ENCODE measurements at regions not wholly inside any gene's neighbourhood (a gene's known extent, or its start where the extent isn't known, plus 50 kb on each side); places are given as distances from the start of the nearest gene placed in this dataset.

- DNase-seq (no peak), ATAC-seq (no peak)
- no peak overlapping the region for H3K27ac ChIP-seq
- no peak for TF ChIP-seq CTCF (IDR thresholded peaks at IDR 0.05)
- H3K27me3 ChIP-seq (ENCODE audit: insufficient read depth in 3 of 3, low read length in 2 of 3), result no peaks in the 10 kb centered on the region
- no peak overlapping the region for H3K4me3 ChIP-seq
- WGBS, 3 donors, result 72 to 75% (median 73%) methylated on average over 24 to 26 of the region's 26 CpGs
- H3K4me1 ChIP-seq, result no peaks in the 10 kb centered on the region
- H3K9me3 ChIP-seq, result no peaks in the 10 kb centered on the region
- H3K36me3 ChIP-seq (ENCODE audit: insufficient read depth in 1 of 2, low read depth in 1 of 2), result no peaks in the 10 kb centered on the region
- intact Hi-C loops (cut with DNase I), result no loop called here
Measured at GRCh38 chr16:35198223-35199199, 1739.1 kb downstream of the TP53TG3F start.

- H3K27ac ChIP-seq, result no peak overlapping the region
- H3K27me3 ChIP-seq (ENCODE audit: insufficient read depth in 3 of 3, low read length in 2 of 3), result no peaks in the 10 kb centered on the region
- no peaks in the 10 kb centered on the region for H3K4me1 ChIP-seq
- intact Hi-C loops (cut with DNase I), result no loop called here
- no peaks in the 10 kb centered on the region for H3K9me3 ChIP-seq
- no peaks in the 10 kb centered on the region for H3K36me3 ChIP-seq (ENCODE audit: insufficient read depth in 1 of 2, low read depth in 1 of 2)
- ATAC-seq (no peak), DNase-seq (no peak)
- no peak for TF ChIP-seq CTCF (IDR thresholded peaks at IDR 0.05)
- no peak overlapping the region for H3K4me3 ChIP-seq
- WGBS, 3 donors, result 37 to 50% (median 47%) methylated on average over 1 of the region's 1 CpG
Measured at GRCh38 chr16:35200662-35201061, 1741.2 kb downstream of the TP53TG3F start.

GRCh38 chr16:35201151-35201550 lies 1741.7 kb downstream of the TP53TG3F start:
- ATAC-seq, result no peak
- H3K4me3 ChIP-seq, result no peak overlapping the region
- H3K27ac ChIP-seq, result no peak overlapping the region
- TF ChIP-seq CTCF (IDR thresholded peaks at IDR 0.05), result no peak
- H3K36me3 ChIP-seq (ENCODE audit: insufficient read depth in 1 of 2, low read depth in 1 of 2), result no peaks in the 10 kb centered on the region
- no peaks in the 10 kb centered on the region for H3K4me1 ChIP-seq
- H3K27me3 ChIP-seq (ENCODE audit: insufficient read depth in 3 of 3, low read length in 2 of 3), result no peaks in the 10 kb centered on the region
- intact Hi-C loops (cut with DNase I), result no loop called here
- WGBS, 3 donors, result 61 to 76% (median 64%) methylated on average over 5 of the region's 5 CpGs
- no peak for DNase-seq
- H3K9me3 ChIP-seq, result no peaks in the 10 kb centered on the region

GRCh38 chr16:35203636-35204035 lies 1744.2 kb downstream of the TP53TG3F start:
- no peak for DNase-seq
- ATAC-seq, result no peak
- intact Hi-C loops (cut with DNase I), result no loop called here
- H3K9me3 ChIP-seq, result no peaks in the 10 kb centered on the region
- H3K36me3 ChIP-seq (ENCODE audit: insufficient read depth in 1 of 2, low read depth in 1 of 2), result no peaks in the 10 kb centered on the region
- TF ChIP-seq CTCF (IDR thresholded peaks at IDR 0.05), result no peak
- H3K4me3 ChIP-seq, result no peak overlapping the region
- no peaks in the 10 kb centered on the region for H3K4me1 ChIP-seq
- WGBS, 3 donors, result 47 to 58% (median 50%) methylated on average over 2 of the region's 2 CpGs
- H3K27ac ChIP-seq, result no peak overlapping the region
- peaks cover 0 to 2% (median 0%) of the 10 kb centered on the region in 3 donors for H3K27me3 ChIP-seq (ENCODE audit: insufficient read depth in 3 of 3, low read length in 2 of 3)
